Esophagus muscularis mucosa (tissue), 4 donors: ENCODE measurements at regions not wholly inside any gene's neighbourhood (a gene's known extent, or its start where the extent isn't known, plus 50 kb on each side); places are given as distances from the start of the nearest gene placed in this dataset.
A peak's percentile ranks its signal among the peaks of the same experiment; 100 is the strongest.

Experiments used
- DNase-seq: peaks from one replicate; pipeline ENCODE4 v3.0.0-alpha.2; 2017; ENCODE audit errors: extremely low spot score
- H3K27ac ChIP-seq, 4 donors: fragments of 200-600 bp; sonication (generic); replicated peaks in 1 of 4; 1 replicate in 3 of 4; 2 replicates in 1 of 4; pipeline ENCODE4 v1.5.1; 2016 to 2019; ENCODE audit warnings: mild to moderate bottlenecking in 1 of 4
- H3K27me3 ChIP-seq, 4 donors: fragments of 200-600 bp; sonication (generic); one replicate each; pipeline versions ENCODE4 v1.5.1 to v1.6.0; 2016 to 2019
- H3K36me3 ChIP-seq, 4 donors: fragments of 200-600 bp; sonication (generic); one replicate each; pipeline ENCODE4 v1.5.1; 2016 to 2019
- H3K4me1 ChIP-seq, 4 donors: fragments of 200-600 bp; sonication (generic); one replicate each; pipeline ENCODE4 v1.5.1; 2016 to 2019
- H3K4me3 ChIP-seq, 4 donors: fragments of 200-600 bp; sonication (generic); 1 replicate in 2 of 4; 2 replicates in 2 of 4; pipeline ENCODE4 v1.5.1; 2016 to 2019; ENCODE audit warnings: mild to moderate bottlenecking in 4 of 4, moderate library complexity in 1 of 4
- H3K9me3 ChIP-seq, 4 donors: fragments of 200-600 bp; sonication (generic); 1 replicate in 3 of 4; 2 replicates in 1 of 4; pipeline ENCODE4 v1.5.1; 2016 to 2019
- CTCF ChIP-seq, 3 experiments: fragments of 200-600 bp in 2 of 3; fragments of 450-650 bp in 1 of 3; sonication (generic) in 2 of 3; IDR thresholded peaks; one replicate each; pipeline ENCODE4 v1.5.1; 2017 to 2019; ENCODE audit warnings: antibody characterized with exemption in 3 of 3, mild to moderate bottlenecking in 2 of 3, moderate library complexity in 1 of 3
- EP300 ChIP-seq: sonication (generic); formaldehyde crosslinking; IDR thresholded peaks from one replicate; pipeline ENCODE4 v1.6.1; 2017; ENCODE audit warnings: antibody characterized with exemption
- POLR2A ChIP-seq: fragments of 450-650 bp; IDR thresholded peaks from one replicate; pipeline ENCODE4 v1.6.1; 2017; ENCODE audit warnings: antibody characterized with exemption, moderate library complexity, mild to moderate bottlenecking, low read depth
- POLR2AphosphoS5 ChIP-seq, 2 donors: sonication (generic); formaldehyde crosslinking; IDR thresholded peaks; one replicate each; pipeline ENCODE4 v1.6.1; 2017; ENCODE audit warnings: antibody characterized with exemption in 2 of 2
- WGBS: methylation state at CpG from one replicate; pipeline ENCODE4 v1.1.5; 2018; 5-methylcytosine and 5-hydroxymethylcytosine counted together
- intact Hi-C: fragments of 100-400 bp; cut with DNase I; formaldehyde crosslinking; loops from one replicate; pipeline ENCODE4 v1.15.1; 2023

GRCh38 chr22:26817926-26818325 lies 160.5 kb downstream of the MIAT start:
- H3K4me1 ChIP-seq = no peaks in the 10 kb centered on the region
- H3K27ac ChIP-seq = no peak overlapping the region
- no peak overlapping the region for H3K4me3 ChIP-seq
- H3K27me3 ChIP-seq = no peaks in the 10 kb centered on the region
- H3K9me3 ChIP-seq = peaks cover 0 to 19% (median 12%) of the 10 kb centered on the region in 4 donors
- WGBS = 44% methylated on average over 2 of the region's 4 CpGs
- no peak for DNase-seq
- H3K36me3 ChIP-seq = peaks cover 0 to 4% (median 0%) of the 10 kb centered on the region in 4 donors
- intact Hi-C loops = no loop called here
- TF ChIP-seq POLR2AphosphoS5 (IDR thresholded peaks at IDR 0.05) (no peak), EP300 (no peak), POLR2A (no peak)

GRCh38 chr22:26821854-26822253 lies 164.5 kb downstream of the MIAT start:
- Histone ChIP-seq H3K4me1 (no peaks in the 10 kb centered on the region), H3K9me3 (peaks cover 0 to 19% (median 12%) of the 10 kb centered on the region in 4 donors), H3K27ac (no peak overlapping the region), H3K27me3 (no peaks in the 10 kb centered on the region), H3K4me3 (no peak overlapping the region), H3K36me3 (peaks cover 0 to 4% (median 0%) of the 10 kb centered on the region in 4 donors)
- DNase-seq = no peak
- 83% methylated on average over 4 of the region's 4 CpGs for WGBS
- TF ChIP-seq POLR2AphosphoS5 (IDR thresholded peaks at IDR 0.05) (no peak), POLR2A (no peak), EP300 (no peak), CTCF (IDR thresholded peaks at IDR 0.05) (no peak)
- intact Hi-C loops = no loop called here

DNA sequence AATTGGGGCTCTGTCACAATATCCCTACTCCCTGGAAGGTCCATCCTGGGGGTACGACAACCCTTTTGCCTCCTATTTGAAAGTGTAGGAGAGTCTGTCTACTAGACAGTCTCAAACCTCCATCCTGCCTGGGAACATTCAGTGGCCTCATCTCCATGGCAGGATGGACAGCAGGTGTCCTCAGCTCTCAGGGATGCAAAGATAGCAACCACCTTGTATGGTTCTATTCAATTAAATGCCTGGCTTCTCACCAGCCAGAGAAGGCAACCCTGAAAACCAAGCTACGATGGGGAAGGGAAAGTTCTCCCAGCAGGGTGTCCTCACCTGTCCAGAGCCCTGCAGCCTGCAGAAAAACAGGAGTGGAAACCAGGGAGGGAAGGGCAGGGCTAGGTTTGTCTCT lies 164.9 kb downstream of the MIAT start:
- Histone ChIP-seq H3K27ac (no peak overlapping the region), H3K4me3 (no peak overlapping the region), H3K9me3 (peaks cover 0 to 17% (median 11%) of the 10 kb centered on the region in 4 donors), H3K27me3 (no peaks in the 10 kb centered on the region), H3K4me1 (no peaks in the 10 kb centered on the region), H3K36me3 (peaks cover 0 to 4% (median 0%) of the 10 kb centered on the region in 4 donors)
- WGBS = 25% methylated on average over 1 of the region's 2 CpGs
- intact Hi-C loops = no loop called here
- no peak for DNase-seq
- TF ChIP-seq CTCF (IDR thresholded peaks at IDR 0.05) (peak in 1 of 3 experiments; percentile 21), EP300 (no peak)

- Histone ChIP-seq H3K36me3 (no peaks in the 10 kb centered on the region), H3K4me3 (no peak overlapping the region), H3K27ac (no peak overlapping the region), H3K4me1 (no peaks in the 10 kb centered on the region), H3K9me3 (peaks cover 0 to under 1% (median 0%) of the 10 kb centered on the region in 4 donors), H3K27me3 (no peaks in the 10 kb centered on the region)
- TF ChIP-seq POLR2AphosphoS5 (IDR thresholded peaks at IDR 0.05) = no peak
- TF ChIP-seq EP300 = no peak
- no peak for TF ChIP-seq CTCF (IDR thresholded peaks at IDR 0.05)
- no peak for TF ChIP-seq POLR2A
- intact Hi-C loops = no loop called here
- WGBS = 93% methylated on average over 6 of the region's 6 CpGs
- no peak for DNase-seq
These were observed 166.6 kb downstream of the MIAT start for GRCh38 chr22:26823966-26824365.

DNA sequence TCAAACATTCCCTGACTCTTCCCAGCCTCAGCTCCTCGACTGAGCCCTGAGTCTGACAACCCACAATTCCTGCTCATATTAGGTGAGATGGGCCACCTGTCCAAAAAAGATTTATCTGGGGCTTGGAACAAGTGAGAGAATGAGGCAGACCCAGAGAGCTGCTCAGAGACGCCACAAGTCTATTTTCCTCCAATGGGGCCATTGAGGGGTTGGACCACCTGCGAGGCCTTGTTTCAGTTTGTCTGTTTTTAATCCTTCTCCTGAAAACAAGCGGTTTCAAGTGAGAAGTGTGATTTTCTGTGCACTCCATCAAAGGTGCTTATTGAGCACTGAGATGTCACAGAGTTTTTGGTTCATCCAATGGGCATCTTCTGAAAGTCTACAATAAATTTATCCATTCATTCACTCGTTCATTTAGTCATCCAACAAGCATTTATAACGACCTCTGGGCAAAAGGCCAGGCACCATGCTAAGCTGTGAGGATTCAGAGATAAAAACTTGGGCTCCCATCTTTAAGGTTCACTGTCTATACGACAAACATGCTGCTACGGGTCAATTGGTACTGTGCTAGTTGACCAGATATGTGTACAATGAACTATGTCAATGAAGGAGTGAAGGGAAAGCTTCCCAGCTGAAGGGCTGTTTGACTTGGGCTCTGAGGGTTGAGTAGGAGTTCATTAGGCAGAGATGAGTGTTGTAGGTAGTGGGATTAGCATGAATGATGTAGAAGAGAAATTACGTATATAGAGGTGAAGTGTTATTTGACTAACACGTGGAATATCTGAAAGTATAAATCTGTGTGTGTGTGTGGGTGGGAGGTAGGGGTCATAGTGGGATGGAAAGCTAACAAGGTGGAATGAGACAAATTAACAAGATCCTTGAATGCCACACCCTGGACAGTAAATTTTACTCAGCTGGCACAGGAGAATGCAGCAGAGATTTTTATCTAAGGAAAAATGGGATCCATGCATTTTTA lies 168.9 kb downstream of the MIAT start:
- no peak overlapping the region for H3K27ac ChIP-seq
- no peaks in the 10 kb centered on the region for H3K9me3 ChIP-seq
- no peaks in the 10 kb centered on the region for H3K36me3 ChIP-seq
- H3K4me3 ChIP-seq = no peak overlapping the region
- intact Hi-C loops = no loop called here
- no peak for TF ChIP-seq POLR2AphosphoS5 (IDR thresholded peaks at IDR 0.05)
- no peak for TF ChIP-seq POLR2A
- no peak for TF ChIP-seq EP300
- no peak for TF ChIP-seq CTCF (IDR thresholded peaks at IDR 0.05)
- WGBS = 79% methylated on average over 10 of the region's 10 CpGs
- H3K4me1 ChIP-seq = no peaks in the 10 kb centered on the region
- H3K27me3 ChIP-seq = no peaks in the 10 kb centered on the region
- DNase-seq = no peak
